Ovary (tissue), 7 donors: ENCODE measurements at regions not wholly inside any gene's neighbourhood (a gene's known extent, or its start where the extent isn't known, plus 50 kb on each side); places are given as distances from the start of the nearest gene placed in this dataset.

Experiments
- DNase-seq, 5 donors: peaks; one replicate each; pipeline ENCODE4 v3.0.0-alpha.2; 2019 to 2020
- H3K27ac ChIP-seq, 2 donors: fragments of 200-600 bp; one replicate each; pipeline versions ENCODE4 v1.5.1 to v1.8.0; 2019 to 2022
- H3K27me3 ChIP-seq: fragments of 200-600 bp; one replicate; pipeline ENCODE4 v1.8.0; 2022
- H3K36me3 ChIP-seq: fragments of 200-600 bp; sonication (generic); one replicate; pipeline ENCODE4 v1.5.1; 2019
- H3K4me1 ChIP-seq: one replicate; pipeline ENCODE4 v1.8.1; 2013; ENCODE audit warnings: mild to moderate bottlenecking, moderate library complexity; ENCODE audit not compliant: insufficient read depth
- H3K4me3 ChIP-seq: fragments of 200-600 bp; sonication (generic); one replicate; pipeline ENCODE4 v1.5.1; 2017
- H3K9me3 ChIP-seq, 2 donors: fragments of 200-600 bp in 1 of 2; sonication (generic) in 1 of 2; one replicate each; pipeline versions ENCODE4 v1.5.1 to v1.8.1; 2013 to 2019; ENCODE audit warnings: mild to moderate bottlenecking in 1 of 2, moderate library complexity in 1 of 2
- CTCF ChIP-seq, 3 donors: fragments of 450-650 bp in 2 of 3; fragments of 200-600 bp in 1 of 3; IDR thresholded peaks; one replicate each; pipeline versions ENCODE4 v1.5.1 to v1.8.0; 2016 to 2022; ENCODE audit warnings: antibody characterized with exemption in 3 of 3, mild to moderate bottlenecking in 1 of 3
- EP300 ChIP-seq: sonication (generic); formaldehyde crosslinking; IDR thresholded peaks from one replicate; pipeline ENCODE4 v1.6.1; 2017; ENCODE audit warnings: antibody characterized with exemption
- POLR2A ChIP-seq: fragments of 450-650 bp; IDR thresholded peaks from one replicate; pipeline ENCODE4 v1.6.1; 2017; ENCODE audit warnings: antibody characterized with exemption, mild to moderate bottlenecking, moderate library complexity
- WGBS, 3 donors: extraction: QIAGEN DNeasy Blood & Tissue Kit in 1 of 3; methylation state at CpG; one replicate each; pipeline versions ENCODE4 v1.1.5 to v1.1.7; 2013 to 2017; 5-methylcytosine and 5-hydroxymethylcytosine counted together
- intact Hi-C, 4 donors: fragments of 100-400 bp; cut with DNase I; formaldehyde crosslinking; loops; one replicate each; pipeline versions ENCODE4 v1.11.0 to v1.15.1; 2022 to 2023
- donor health status: DM: no; HTN: no; CAD: no; lungs with moderate emphysema.
- donor health status: DM: no; HTN: no; CAD: no.
- donor health status: Bipolar disorder and iron deficiency.
- donor health status: DM: no; HTN: no; CAD: no.
- donor health status: DM: yes; HTN: yes; CAD: no.

GRCh38 chr1:38778521-38778920, 81.1 kb downstream of the RRAGC start:
- H3K27me3 ChIP-seq = no peaks in the 10 kb centered on the region
- 0 to 33% (median 27%) methylated on average over 1 of the region's 1 CpG for WGBS, 3 donors
- no peak overlapping the region for H3K27ac ChIP-seq
- intact Hi-C loops = no loop called here
- H3K9me3 ChIP-seq = no peaks in the 10 kb centered on the region
- no peaks in the 10 kb centered on the region for H3K4me1 ChIP-seq
- TF ChIP-seq EP300 (no peak), POLR2A (no peak), CTCF (IDR thresholded peaks at IDR 0.05) (no peak)
- DNase-seq = no peak
- no peak overlapping the region for H3K4me3 ChIP-seq
- H3K36me3 ChIP-seq = no peaks in the 10 kb centered on the region

DNA sequence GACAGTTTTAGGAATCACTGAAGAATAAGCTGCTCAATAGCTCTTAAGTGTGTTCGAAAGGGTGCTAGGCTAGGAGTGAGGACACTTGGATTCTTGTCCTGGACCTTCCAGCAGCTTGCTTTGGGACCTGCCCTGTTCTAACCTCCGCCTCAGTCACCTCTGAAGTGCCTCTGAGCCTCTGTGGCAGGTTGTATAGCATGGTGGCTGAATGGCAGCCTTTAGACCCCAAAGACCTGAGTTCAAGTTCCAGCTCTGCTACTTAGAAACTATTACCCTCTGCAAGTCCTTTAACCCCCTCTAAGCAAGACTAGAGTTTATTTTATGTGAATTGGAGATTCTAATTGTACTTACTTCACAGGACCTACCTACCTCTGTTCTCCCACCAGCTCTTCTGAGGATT, 81.5 kb downstream of the RRAGC start:
- Histone ChIP-seq H3K9me3 (no peaks in the 10 kb centered on the region), H3K4me1 (no peaks in the 10 kb centered on the region), H3K27ac (no peak overlapping the region), H3K4me3 (no peak overlapping the region), H3K36me3 (no peaks in the 10 kb centered on the region), H3K27me3 (no peaks in the 10 kb centered on the region)
- intact Hi-C loops = no loop called here
- WGBS, 3 donors = 76 to 80% (median 78%) methylated on average over 2 of the region's 2 CpGs
- DNase-seq = no peak
- TF ChIP-seq CTCF (IDR thresholded peaks at IDR 0.05) (no peak), EP300 (no peak), POLR2A (no peak)

DNA sequence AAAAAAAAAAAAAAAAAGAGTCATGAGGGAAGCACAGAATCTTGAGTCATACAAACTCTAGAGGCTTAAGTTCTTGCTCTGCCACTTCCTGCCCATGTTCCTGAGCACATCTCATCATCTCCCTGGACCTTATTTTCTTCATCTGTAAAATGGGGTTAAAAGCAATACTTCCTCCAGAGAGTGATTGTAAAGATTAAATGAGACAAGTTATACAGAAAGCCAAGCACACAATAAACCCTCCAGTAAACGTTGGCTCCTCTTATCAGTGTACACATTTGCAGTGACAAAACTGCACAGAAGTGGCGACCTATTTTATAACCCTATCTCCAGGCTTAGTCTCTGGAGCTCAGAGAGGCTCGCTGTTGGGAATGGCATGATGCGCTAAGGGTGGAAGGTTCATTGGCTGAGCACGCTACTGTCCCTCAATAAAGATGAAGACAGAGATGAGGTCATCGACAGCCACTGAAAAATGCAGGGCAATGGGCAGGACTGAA, 82.1 kb downstream of the RRAGC start:
- no peaks in the 10 kb centered on the region for H3K27me3 ChIP-seq
- WGBS, 3 donors = 67 to 70% (median 69%) methylated on average over 6 of the region's 6 CpGs
- H3K36me3 ChIP-seq = no peaks in the 10 kb centered on the region
- H3K4me1 ChIP-seq = no peaks in the 10 kb centered on the region
- H3K9me3 ChIP-seq = no peaks in the 10 kb centered on the region
- no peak overlapping the region for H3K27ac ChIP-seq
- intact Hi-C loops = no loop called here
- no peak overlapping the region for H3K4me3 ChIP-seq
- no peak for TF ChIP-seq CTCF (IDR thresholded peaks at IDR 0.05)
- TF ChIP-seq POLR2A = no peak
- TF ChIP-seq EP300 = no peak
- DNase-seq = no peak

GRCh38 chr1:38776466-38777065, 83.0 kb downstream of the RRAGC start:
- TF ChIP-seq POLR2A = no peak
- TF ChIP-seq CTCF (IDR thresholded peaks at IDR 0.05) = no peak
- no peak for TF ChIP-seq EP300
- Histone ChIP-seq H3K27ac (no peak overlapping the region), H3K4me3 (no peak overlapping the region), H3K36me3 (no peaks in the 10 kb centered on the region), H3K27me3 (no peaks in the 10 kb centered on the region), H3K4me1 (no peaks in the 10 kb centered on the region), H3K9me3 (no peaks in the 10 kb centered on the region)
- intact Hi-C loops = no loop called here
- DNase-seq = no peak
